Loucy (cell line): ENCODE measurements at regions not wholly inside any gene's neighbourhood (a gene's known extent, or its start where the extent isn't known, plus 50 kb on each side); places are given as distances from the start of the nearest gene placed in this dataset.

ENCODE experiments used
- H2AFZ ChIP-seq: fragments of 200-600 bp; sonication (generic); 2 replicates; pipeline ENCODE4 v1.6.0; 2016; ENCODE audit warnings: antibody characterized with exemption, mild to moderate bottlenecking, low read length, moderate library complexity
- H3F3A ChIP-seq: fragments of 200-600 bp; 2 replicates; pipeline ENCODE4 v1.6.0; 2016; ENCODE audit warnings: antibody characterized with exemption, low read depth, mild to moderate bottlenecking
- H3K27me3 ChIP-seq: fragments of 200-600 bp; sonication (generic); 2 replicates; pipeline ENCODE4 v1.6.1; 2014; ENCODE audit warnings: low read length, mild to moderate bottlenecking; ENCODE audit not compliant: insufficient read depth, poor library complexity, severe bottlenecking
- H3K36me3 ChIP-seq: fragments of 200-600 bp; sonication (generic); 2 replicates; pipeline ENCODE4 v1.6.1; 2016; ENCODE audit warnings: low read length; ENCODE audit not compliant: insufficient read depth
- H3K4me1 ChIP-seq: fragments of 200-600 bp; sonication (generic); 2 replicates; pipeline ENCODE4 v1.5.1; 2014; ENCODE audit warnings: low read length, mild to moderate bottlenecking; ENCODE audit not compliant: insufficient read depth, poor library complexity, severe bottlenecking
- H3K4me2 ChIP-seq: fragments of 200-600 bp; sonication (generic); 2 replicates; pipeline ENCODE4 v1.6.0; 2014; ENCODE audit warnings: antibody characterized with exemption, low read length, low read depth, mild to moderate bottlenecking; ENCODE audit not compliant: poor library complexity, severe bottlenecking
- H3K4me3 ChIP-seq: fragments of 200-600 bp; sonication (generic); 2 replicates; pipeline ENCODE4 v1.5.1; 2014; ENCODE audit warnings: low read length, mild to moderate bottlenecking, mixed read lengths; ENCODE audit not compliant: poor library complexity, severe bottlenecking
- H3K79me2 ChIP-seq: fragments of 200-600 bp; sonication (generic); 2 replicates; pipeline ENCODE4 v1.6.1; 2014; ENCODE audit warnings: low read length; ENCODE audit not compliant: insufficient read depth
- H3K9ac ChIP-seq: fragments of 200-600 bp; sonication (generic); 2 replicates; pipeline ENCODE4 v1.6.0; 2014; ENCODE audit warnings: mild to moderate bottlenecking, low read depth, low read length, moderate library complexity; ENCODE audit not compliant: poor library complexity, severe bottlenecking
- H3K9me2 ChIP-seq: fragments of 200-600 bp; sonication (generic); replicated peaks from 2 replicates; pipeline ENCODE4 v1.6.1; 2016; ENCODE audit warnings: low read depth, low read length, mixed read lengths
- H3K9me3 ChIP-seq: fragments of 200-600 bp; sonication (generic); 2 replicates; pipeline ENCODE4 v1.6.1; 2014; ENCODE audit warnings: mild to moderate bottlenecking, antibody characterized with exemption, low read length, low read depth; ENCODE audit not compliant: insufficient read depth
- H4K20me1 ChIP-seq: fragments of 200-600 bp; sonication (generic); 2 replicates; pipeline ENCODE4 v1.6.0; 2014; ENCODE audit warnings: antibody characterized with exemption, low read length, mild to moderate bottlenecking; ENCODE audit not compliant: insufficient read depth, poor library complexity, severe bottlenecking
- CTCF ChIP-seq: fragments of 200-600 bp; sonication (generic); conservative IDR thresholded peaks from 2 replicates; pipeline ENCODE4 v1.5.1; 2014; ENCODE audit warnings: mild to moderate bottlenecking, antibody characterized with exemption, low read length
- EZH2phosphoT487 ChIP-seq: fragments of 200-600 bp; IDR thresholded peaks from 2 replicates; pipeline ENCODE4 v1.6.1; 2018; ENCODE audit warnings: antibody characterized with exemption, mild to moderate bottlenecking, moderate library complexity, borderline replicate concordance

- Histone ChIP-seq H3K4me1 (no peaks in the 10 kb centered on the region), H3K4me3 (no peak overlapping the region), H3K9me2 (no peaks in the 10 kb centered on the region), H2AFZ (no peak overlapping the region), H3K9me3 (no peaks in the 10 kb centered on the region), H3K79me2 (no peaks in the 10 kb centered on the region), H4K20me1 (no peaks in the 10 kb centered on the region), H3K4me2 (no peak overlapping the region), H3F3A (no peaks in the 10 kb centered on the region), H3K9ac (no peak overlapping the region), H3K27me3 (no peaks in the 10 kb centered on the region), H3K36me3 (no peaks in the 10 kb centered on the region)
- TF ChIP-seq EZH2phosphoT487 = no peak
Observed at GRCh38 chr10:117731121-117731791, 188.7 kb downstream of the EMX2 start.

- Histone ChIP-seq H3K27me3 (no peaks in the 10 kb centered on the region), H2AFZ (no peak overlapping the region), H3K4me1 (no peaks in the 10 kb centered on the region), H3K4me2 (no peak overlapping the region), H3K36me3 (no peaks in the 10 kb centered on the region), H4K20me1 (no peaks in the 10 kb centered on the region), H3K79me2 (no peaks in the 10 kb centered on the region), H3F3A (no peaks in the 10 kb centered on the region), H3K9ac (no peak overlapping the region), H3K9me2 (no peaks in the 10 kb centered on the region), H3K9me3 (no peaks in the 10 kb centered on the region), H3K4me3 (no peak overlapping the region)
- TF ChIP-seq CTCF (no peak), EZH2phosphoT487 (no peak)
Observed at GRCh38 chr10:117734731-117735405, 192.3 kb downstream of the EMX2 start.

GRCh38 chr10:117736655-117737054 lies 194.1 kb downstream of the EMX2 start:
- no peak overlapping the region for H2AFZ ChIP-seq
- H3K4me3 ChIP-seq = no peak overlapping the region
- no peaks in the 10 kb centered on the region for H3K9me3 ChIP-seq
- H3F3A ChIP-seq = no peaks in the 10 kb centered on the region
- H3K36me3 ChIP-seq = no peaks in the 10 kb centered on the region
- no peak overlapping the region for H3K9ac ChIP-seq
- no peaks in the 10 kb centered on the region for H4K20me1 ChIP-seq
- H3K9me2 ChIP-seq = no peaks in the 10 kb centered on the region
- H3K27me3 ChIP-seq = no peaks in the 10 kb centered on the region
- no peak overlapping the region for H3K4me2 ChIP-seq
- no peaks in the 10 kb centered on the region for H3K79me2 ChIP-seq
- no peak for TF ChIP-seq EZH2phosphoT487
- no peak for TF ChIP-seq CTCF
- H3K4me1 ChIP-seq = no peaks in the 10 kb centered on the region
